D721Med (cell line): ENCODE measurements at regions not wholly inside any gene's neighbourhood (a gene's known extent, or its start where the extent isn't known, plus 50 kb on each side); places are given as distances from the start of the nearest gene placed in this dataset.

ENCODE experiments used
- DNase-seq: peaks from one replicate; pipeline ENCODE4 v3.0.0; 2011; ENCODE audit warnings: low spot score; ENCODE audit not compliant: insufficient read length
- FAIRE-seq: peaks from 2 replicates; lab custom pipeline; 2011; peaks lifted over from hg19 to GRCh38; lab: Jason Lieb, UNC
- TF ChIP-seq, protein P1 (sequence below): IDR thresholded peaks from 2 replicates; pipeline ENCODE4 v1.5.1; 2012; ENCODE audit warnings: mild to moderate bottlenecking, control low read depth; ENCODE audit not compliant: insufficient read depth; ENCODE audit errors: missing control alignments

DNA sequence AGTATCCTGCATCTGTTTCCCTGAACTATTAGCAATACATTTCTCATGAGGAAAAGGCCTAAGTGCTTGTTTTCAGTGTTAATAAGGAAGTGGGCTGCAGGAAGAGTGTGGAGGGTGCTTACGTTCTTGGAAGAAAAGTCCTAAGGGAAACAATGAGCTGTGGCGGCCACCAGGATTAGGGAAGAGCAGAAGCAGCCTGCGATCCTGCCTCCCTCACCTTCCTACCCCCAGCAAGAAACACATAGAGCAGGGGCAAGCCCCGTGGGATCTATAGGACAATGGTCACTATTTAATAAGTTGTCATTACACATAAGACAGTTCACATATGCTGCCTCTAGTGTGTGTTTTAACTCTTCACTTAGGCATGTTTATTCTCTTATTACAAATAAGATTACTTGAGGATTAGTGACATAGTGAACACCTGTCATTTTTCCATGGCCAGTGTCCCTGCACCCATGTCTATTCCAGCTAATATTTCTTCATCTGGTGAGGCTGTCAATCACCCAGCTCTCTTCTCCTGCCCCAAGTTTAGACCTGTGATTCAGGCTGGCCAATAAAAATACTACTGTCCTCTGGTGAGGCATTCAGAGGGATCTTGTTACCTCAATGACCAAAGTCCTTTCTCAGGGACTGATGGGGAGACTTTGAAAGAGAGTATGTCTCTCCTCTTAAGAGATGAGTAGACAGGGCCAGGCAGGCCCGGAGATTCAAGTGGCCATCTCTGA is 510.9 kb upstream of the CELF4 start:
- DNase-seq (peak; percentile 48), FAIRE-seq (peak; percentile 97)
- TF ChIP-seq, protein P1, sequence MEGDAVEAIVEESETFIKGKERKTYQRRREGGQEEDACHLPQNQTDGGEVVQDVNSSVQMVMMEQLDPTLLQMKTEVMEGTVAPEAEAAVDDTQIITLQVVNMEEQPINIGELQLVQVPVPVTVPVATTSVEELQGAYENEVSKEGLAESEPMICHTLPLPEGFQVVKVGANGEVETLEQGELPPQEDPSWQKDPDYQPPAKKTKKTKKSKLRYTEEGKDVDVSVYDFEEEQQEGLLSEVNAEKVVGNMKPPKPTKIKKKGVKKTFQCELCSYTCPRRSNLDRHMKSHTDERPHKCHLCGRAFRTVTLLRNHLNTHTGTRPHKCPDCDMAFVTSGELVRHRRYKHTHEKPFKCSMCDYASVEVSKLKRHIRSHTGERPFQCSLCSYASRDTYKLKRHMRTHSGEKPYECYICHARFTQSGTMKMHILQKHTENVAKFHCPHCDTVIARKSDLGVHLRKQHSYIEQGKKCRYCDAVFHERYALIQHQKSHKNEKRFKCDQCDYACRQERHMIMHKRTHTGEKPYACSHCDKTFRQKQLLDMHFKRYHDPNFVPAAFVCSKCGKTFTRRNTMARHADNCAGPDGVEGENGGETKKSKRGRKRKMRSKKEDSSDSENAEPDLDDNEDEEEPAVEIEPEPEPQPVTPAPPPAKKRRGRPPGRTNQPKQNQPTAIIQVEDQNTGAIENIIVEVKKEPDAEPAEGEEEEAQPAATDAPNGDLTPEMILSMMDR, result no peak

DNA sequence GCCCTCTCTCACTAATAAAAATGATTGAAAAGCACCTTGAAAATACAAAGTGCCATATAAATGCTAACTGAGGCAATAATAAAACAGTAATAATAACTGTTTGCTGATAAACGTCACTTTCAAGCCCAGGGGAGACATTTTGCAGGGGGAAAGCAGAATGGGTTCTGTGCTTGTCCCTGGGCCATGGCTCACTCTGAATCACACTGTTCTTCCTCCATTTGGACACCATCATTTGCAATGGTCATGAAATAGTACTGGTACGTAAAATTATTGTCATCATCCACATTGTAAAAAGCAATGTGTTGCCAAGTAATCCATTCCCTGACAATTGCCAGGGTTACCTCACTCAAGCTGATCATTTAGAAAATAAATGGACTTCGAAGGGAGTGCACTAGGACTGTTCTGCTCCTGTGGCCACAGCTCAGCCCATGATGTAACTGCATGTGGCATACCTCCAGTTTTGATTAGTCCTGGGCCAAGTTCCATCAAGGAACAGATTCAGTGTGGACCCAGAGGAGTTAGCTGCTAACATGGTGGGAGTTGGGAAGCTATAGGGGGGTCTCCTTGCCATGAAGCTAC is 508.8 kb upstream of the CELF4 start:
- TF ChIP-seq, protein P1, result no peak
- peak; percentile 11 for FAIRE-seq
- no peak for DNase-seq

DNA sequence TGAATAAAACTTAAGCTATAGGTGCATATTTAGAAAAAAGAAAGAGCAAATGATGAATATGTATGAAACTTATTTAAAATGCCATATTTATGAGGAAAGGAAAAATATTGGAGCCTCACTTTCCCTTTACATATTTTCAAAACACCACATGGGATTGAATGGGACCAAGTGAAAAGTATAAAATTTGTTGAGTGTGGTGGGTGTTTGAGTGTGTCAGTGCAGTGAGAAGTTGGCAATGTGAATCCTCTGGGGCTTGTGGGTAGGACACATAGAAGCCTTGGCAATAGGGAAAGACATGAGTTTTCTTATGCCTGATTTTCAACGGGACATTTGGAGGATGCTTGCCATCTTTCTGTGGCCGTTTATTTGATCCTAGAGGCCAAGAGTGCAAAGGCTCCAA is 502.2 kb upstream of the CELF4 start:
- no peak for DNase-seq
- FAIRE-seq, result peak; percentile 11
- TF ChIP-seq, protein P1, result no peak

DNA sequence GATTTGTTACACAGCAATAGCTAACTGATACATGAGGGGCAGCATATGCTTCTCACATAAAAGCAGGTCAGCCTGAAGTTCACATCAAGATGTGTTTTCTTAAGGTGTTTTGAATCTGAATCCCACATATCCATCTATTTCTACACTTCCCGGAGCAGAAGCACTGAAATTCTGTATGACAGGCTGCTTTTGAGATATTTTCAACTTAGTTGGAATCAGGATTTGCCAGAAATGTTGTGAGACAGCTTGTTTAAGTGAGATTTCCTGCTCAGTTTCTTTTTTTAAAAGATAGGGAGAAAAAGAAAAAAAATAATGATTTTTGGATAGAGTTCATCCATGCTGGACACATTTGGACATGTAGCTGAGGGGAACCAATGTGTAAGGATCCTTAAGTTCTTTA is 501.5 kb upstream of the CELF4 start:
- TF ChIP-seq, protein P1, result no peak
- FAIRE-seq (peak; percentile 6), DNase-seq (no peak)

DNA sequence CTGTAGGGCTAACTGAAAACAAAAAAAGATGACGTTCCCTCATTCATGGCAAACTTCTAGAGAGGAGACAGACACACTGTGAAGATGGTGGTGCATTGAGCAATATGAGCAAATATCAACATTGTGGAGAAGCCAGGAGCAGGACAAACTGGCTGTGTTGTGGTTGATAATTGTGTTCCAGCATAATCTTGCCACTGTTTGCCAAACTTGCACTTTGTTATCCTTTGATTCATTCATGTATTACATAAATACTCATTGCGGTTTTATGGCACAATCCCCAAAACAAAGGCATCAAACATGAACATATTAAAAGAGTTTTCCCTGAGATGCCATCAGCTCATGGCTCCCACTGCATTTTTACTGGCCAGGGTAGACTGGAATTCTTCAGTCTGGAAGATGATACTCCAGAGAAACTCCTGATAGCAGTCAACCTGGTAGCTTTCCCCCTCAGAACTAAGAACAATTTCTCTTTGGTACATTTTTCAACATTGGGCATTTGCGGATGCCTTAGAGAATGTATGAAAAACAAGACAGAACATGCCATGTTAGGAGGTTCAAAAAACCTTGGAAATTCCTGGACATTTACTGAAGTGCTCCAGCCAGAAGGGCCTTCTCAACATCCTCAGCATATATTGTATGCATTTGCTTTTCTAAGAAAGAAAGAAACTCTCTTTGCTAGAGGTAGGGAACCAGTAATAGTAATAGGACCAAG is 487.4 kb upstream of the CELF4 start:
- TF ChIP-seq, protein P1, result no peak
- peak; percentile 44 for FAIRE-seq
- DNase-seq, result no peak

DNA sequence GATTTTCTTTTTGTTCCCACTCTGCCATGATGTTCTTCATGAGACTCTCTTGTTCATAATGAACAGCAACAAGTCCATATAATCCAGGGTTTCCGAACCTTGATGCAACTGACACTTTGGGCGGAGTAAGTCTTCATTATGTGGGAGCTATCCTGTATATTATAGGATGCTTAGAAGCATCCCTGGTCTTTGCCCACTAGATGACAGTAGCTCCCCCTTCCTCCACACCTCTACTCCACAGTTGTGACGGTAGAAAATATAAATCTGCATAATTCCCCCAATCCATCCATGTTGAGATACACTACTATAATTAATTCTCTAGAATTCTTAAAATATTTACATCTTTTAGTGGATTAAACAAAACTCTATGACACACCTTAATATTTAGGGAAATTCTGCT is 482.2 kb upstream of the CELF4 start:
- TF ChIP-seq, protein P1, result peak; percentile 30
- FAIRE-seq, result no peak
- DNase-seq, result no peak

DNA sequence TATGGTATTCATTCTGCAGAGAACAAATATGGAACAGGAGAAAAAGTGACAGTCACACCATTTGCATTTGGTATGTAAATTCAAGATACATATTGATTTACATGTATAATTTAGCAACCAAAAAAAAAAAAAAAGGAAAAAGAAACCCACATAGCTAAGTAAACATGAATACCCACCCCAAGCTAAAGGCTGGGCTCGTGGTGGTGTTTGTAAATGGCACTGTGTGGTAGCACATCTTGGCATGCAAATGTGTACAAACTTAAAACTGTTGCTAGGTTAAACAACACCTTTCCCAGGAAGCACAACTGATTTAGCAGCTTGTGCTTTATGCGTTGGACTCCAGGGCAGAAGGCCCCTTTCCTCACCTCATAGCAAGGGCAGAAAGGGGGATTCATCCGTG is 481.1 kb upstream of the CELF4 start:
- no peak for DNase-seq
- TF ChIP-seq, protein P1, result no peak
- peak; percentile 46 for FAIRE-seq
